Stimulated activated naive CD8-positive, alpha-beta T cell treated with anti-CD3 and anti-CD28 coated beads, Interleukin-15, amount 100 ng/mL, for 72 hours (primary cell): ENCODE measurements at regions not wholly inside any gene's neighbourhood (a gene's known extent, or its start where the extent isn't known, plus 50 kb on each side); places are given as distances from the start of the nearest gene placed in this dataset.

Experiments
- ATAC-seq: fragments of 150-1000 bp; cut with Tn5 transposase; 2 replicates; pipeline ENCODE4 v1.10.0; 2021; ENCODE audit warnings: mild to moderate bottlenecking, moderate library complexity
- DNase-seq, 2 donors: peaks; one replicate each; pipeline ENCODE4 v3.0.0; 2021 to 2022
- H3K27ac Mint-ChIP-seq, 2 donors: one replicate each; pipeline ENCODE4 v1.8.0; 2022; ENCODE audit warnings: mild to moderate bottlenecking in 2 of 2, mixed read lengths in 2 of 2, moderate library complexity in 2 of 2
- H3K27me3 Mint-ChIP-seq: one replicate; pipeline ENCODE4 v1.8.0; 2022; ENCODE audit warnings: mixed read lengths
- H3K4me1 Mint-ChIP-seq: one replicate; pipeline ENCODE4 v1.8.0; 2022; ENCODE audit warnings: mild to moderate bottlenecking, mixed read lengths
- H3K4me3 Mint-ChIP-seq, 2 donors: one replicate each; pipeline ENCODE4 v1.8.0; 2022; ENCODE audit warnings: mild to moderate bottlenecking in 2 of 2, mixed read lengths in 2 of 2, moderate library complexity in 1 of 2
- H3K9me3 Mint-ChIP-seq, 2 donors: one replicate each; pipeline ENCODE4 v1.8.0; 2022; ENCODE audit warnings: mixed read lengths in 2 of 2

DNA sequence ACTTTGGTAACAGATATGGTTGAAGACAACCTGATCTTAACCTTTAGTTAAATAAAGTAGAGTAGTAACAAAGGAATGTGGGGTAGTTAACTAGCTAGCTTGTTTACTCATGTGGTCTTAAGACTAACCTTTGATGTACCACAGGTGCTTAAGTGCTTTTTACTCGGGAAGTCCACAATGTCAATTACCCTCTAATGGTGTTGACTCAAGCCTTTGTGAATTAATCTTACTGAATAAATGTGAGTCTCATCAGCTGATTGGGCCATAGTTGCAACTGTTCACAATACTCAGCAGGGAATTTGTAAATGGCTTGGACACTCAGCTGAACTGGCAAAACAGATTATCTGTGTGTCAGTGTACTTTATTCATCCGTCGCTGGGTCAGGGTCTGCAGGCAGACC is 119.0 kb upstream of the UGT8 start:
- Mint-ChIP-seq H3K4me1 (no peaks in the 10 kb centered on the region), H3K9me3 (no peaks in the 10 kb centered on the region), H3K27me3 (no peaks in the 10 kb centered on the region), H3K27ac (peak overlapping the region in 1 of 2 donors; percentile 43), H3K4me3 (no peak overlapping the region)
- DNase-seq (no peak), ATAC-seq (no peak)

DNA sequence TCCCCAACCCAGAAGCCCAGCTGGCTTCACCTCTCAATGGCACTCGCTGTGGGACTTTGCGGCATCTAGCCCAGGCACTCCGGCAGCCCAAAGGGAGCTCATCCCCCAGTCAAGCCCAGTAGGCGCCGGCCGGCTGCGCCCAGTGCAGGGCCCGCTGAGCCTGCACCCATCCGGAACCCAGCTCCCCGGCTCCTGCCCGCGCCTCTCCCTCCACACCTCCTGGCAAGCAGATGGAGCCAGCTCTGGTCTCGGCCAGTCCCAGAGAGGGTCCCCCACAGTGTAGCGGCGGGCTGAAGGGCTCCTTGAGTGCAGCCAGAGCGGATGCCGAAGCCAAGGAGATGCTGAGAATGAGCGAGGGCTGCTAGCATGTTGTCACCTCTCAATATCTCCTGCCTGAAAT is 116.8 kb upstream of the UGT8 start:
- ATAC-seq (no peak), DNase-seq (no peak)
- H3K9me3 Mint-ChIP-seq = no peaks in the 10 kb centered on the region
- H3K4me1 Mint-ChIP-seq = no peaks in the 10 kb centered on the region
- no peak overlapping the region for H3K4me3 Mint-ChIP-seq
- peak overlapping the region in 1 of 2 donors; percentile 34 for H3K27ac Mint-ChIP-seq
- H3K27me3 Mint-ChIP-seq = no peaks in the 10 kb centered on the region

- Mint-ChIP-seq H3K27ac (no peak overlapping the region), H3K9me3 (no peaks in the 10 kb centered on the region), H3K27me3 (no peaks in the 10 kb centered on the region), H3K4me3 (no peak overlapping the region), H3K4me1 (no peaks in the 10 kb centered on the region)
- DNase-seq (no peak), ATAC-seq (no peak)
Observed at GRCh38 chr4:114487101-114487500, 111.5 kb upstream of the UGT8 start.

GRCh38 chr4:114488301-114488982 is 110.2 kb upstream of the UGT8 start:
- H3K4me3 Mint-ChIP-seq = no peak overlapping the region
- H3K27me3 Mint-ChIP-seq = no peaks in the 10 kb centered on the region
- no peak overlapping the region for H3K27ac Mint-ChIP-seq
- ATAC-seq = no peak
- H3K4me1 Mint-ChIP-seq = no peaks in the 10 kb centered on the region
- no peak for DNase-seq
- no peaks in the 10 kb centered on the region for H3K9me3 Mint-ChIP-seq

DNA sequence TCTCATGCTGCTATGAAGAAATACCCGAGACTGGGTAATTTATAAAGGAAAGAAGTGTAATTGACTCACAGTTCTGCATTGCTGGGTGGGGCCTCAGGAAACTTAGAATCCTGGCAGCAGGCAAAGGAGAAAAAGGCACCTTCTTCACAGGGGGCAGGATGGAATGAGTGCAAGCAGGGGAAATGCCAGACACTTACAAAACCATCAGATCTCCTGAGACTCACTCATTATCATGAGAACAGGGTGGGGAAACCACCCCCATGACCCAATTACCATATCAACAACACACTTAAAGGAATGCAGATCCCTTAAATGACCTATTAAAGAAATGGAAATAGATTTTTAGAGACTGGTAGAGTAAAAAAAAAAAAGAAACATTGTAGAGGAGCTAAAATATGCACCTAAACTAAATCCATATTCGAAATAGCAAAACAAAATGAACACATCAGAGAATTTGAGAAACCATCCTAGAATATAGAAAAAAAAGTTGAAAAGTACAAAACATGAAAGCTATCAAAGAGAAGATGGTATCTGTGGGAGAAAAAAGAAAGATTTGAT is 104.3 kb upstream of the UGT8 start:
- ATAC-seq (no peak), DNase-seq (no peak)
- Mint-ChIP-seq H3K4me3 (no peak overlapping the region), H3K9me3 (no peaks in the 10 kb centered on the region), H3K4me1 (no peaks in the 10 kb centered on the region), H3K27ac (no peak overlapping the region), H3K27me3 (no peaks in the 10 kb centered on the region)

DNA sequence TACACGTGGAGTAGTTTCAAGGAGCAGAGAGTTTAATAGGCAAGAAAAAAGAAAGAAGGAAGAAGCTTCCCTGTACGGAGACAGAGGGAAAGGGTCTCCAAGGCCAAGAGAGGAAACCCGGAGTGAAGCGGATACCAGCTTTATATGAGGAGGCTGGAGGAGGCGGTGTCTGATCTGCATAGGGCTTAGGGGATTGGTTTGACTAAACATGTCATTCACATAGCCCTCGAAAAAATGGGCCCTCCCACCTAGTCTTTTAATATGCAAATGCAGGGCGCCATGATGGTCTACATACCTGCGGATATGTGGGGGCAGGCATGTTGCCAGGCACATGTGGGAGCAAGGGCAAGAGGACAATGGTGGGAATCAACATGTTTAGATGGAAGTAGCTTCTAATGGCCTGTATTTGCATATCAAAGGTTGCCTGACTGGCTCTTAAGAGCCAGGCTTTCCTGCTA is 103.1 kb upstream of the UGT8 start:
- H3K4me3 Mint-ChIP-seq = no peak overlapping the region
- H3K4me1 Mint-ChIP-seq = no peaks in the 10 kb centered on the region
- no peaks in the 10 kb centered on the region for H3K27me3 Mint-ChIP-seq
- ATAC-seq = no peak
- peak overlapping the region in 1 of 2 donors; percentile 22 for H3K27ac Mint-ChIP-seq
- H3K9me3 Mint-ChIP-seq = no peaks in the 10 kb centered on the region
- DNase-seq = no peak

DNA sequence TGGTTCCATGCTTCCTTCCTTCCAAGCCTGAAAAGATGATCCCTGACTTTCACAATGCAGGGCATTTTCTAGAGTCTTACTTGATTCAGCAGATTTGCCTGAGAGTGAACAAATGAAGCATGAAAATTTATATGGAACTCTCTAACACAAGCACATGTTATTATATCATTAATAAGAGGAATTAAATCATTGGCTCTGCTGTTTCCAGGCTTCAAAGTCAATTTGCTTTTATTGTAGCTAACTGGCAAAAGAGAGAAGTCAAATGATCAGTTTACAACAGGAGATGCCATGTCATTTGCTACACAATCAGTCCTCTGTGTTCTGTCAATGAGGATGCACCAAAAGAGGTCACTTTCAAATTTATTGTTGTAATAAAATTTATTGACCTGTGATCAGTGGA is 101.5 kb upstream of the UGT8 start:
- Mint-ChIP-seq H3K4me1 (no peaks in the 10 kb centered on the region), H3K9me3 (no peaks in the 10 kb centered on the region), H3K27me3 (no peaks in the 10 kb centered on the region), H3K27ac (no peak overlapping the region), H3K4me3 (no peak overlapping the region)
- ATAC-seq (no peak), DNase-seq (no peak)

DNA sequence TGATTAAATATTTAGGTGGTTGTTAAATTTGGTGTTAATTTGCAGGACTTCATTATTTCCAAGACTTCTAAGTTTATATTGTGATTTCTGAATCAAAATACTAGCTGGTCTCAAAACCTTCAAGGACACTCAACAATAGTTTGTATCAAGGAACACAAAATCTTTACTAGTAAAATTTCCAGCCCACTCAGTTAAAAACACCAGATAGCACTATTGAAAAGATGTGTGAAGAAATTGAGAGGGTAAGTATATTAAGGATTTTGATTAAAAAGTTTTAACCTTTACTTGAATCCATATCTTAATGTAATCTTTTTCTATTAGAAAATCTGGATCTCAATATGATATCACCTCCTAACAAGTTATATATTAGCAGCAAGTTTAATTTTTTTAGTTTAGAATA is 89.3 kb upstream of the UGT8 start:
- no peak for DNase-seq
- H3K27ac Mint-ChIP-seq = no peak overlapping the region
- no peaks in the 10 kb centered on the region for H3K4me1 Mint-ChIP-seq
- no peak for ATAC-seq
- H3K27me3 Mint-ChIP-seq = peaks cover 24% of the 10 kb centered on the region
- no peak overlapping the region for H3K4me3 Mint-ChIP-seq
- no peaks in the 10 kb centered on the region for H3K9me3 Mint-ChIP-seq

- H3K27ac Mint-ChIP-seq = no peak overlapping the region
- ATAC-seq (no peak), DNase-seq (no peak)
- no peak overlapping the region for H3K4me3 Mint-ChIP-seq
- no peaks in the 10 kb centered on the region for H3K9me3 Mint-ChIP-seq
- H3K4me1 Mint-ChIP-seq = no peaks in the 10 kb centered on the region
- H3K27me3 Mint-ChIP-seq = peaks cover 16% of the 10 kb centered on the region
Observed at GRCh38 chr4:114512595-114513295, 85.9 kb upstream of the UGT8 start.

- Mint-ChIP-seq H3K4me3 (no peak overlapping the region), H3K27ac (no peak overlapping the region), H3K27me3 (no peaks in the 10 kb centered on the region), H3K9me3 (peaks cover 13 to 18% of the 10 kb centered on the region in 2 donors), H3K4me1 (no peaks in the 10 kb centered on the region)
- DNase-seq = no peak
- ATAC-seq = no peak
Observed at GRCh38 chr4:114519368-114519767, 79.2 kb upstream of the UGT8 start.

GRCh38 chr4:114527170-114527569 is 71.4 kb upstream of the UGT8 start:
- H3K4me3 Mint-ChIP-seq = no peak overlapping the region
- H3K27ac Mint-ChIP-seq = no peak overlapping the region
- DNase-seq (no peak), ATAC-seq (no peak)
- H3K27me3 Mint-ChIP-seq = peaks cover 7% of the 10 kb centered on the region
- H3K9me3 Mint-ChIP-seq = peaks cover 15 to 16% of the 10 kb centered on the region in 2 donors
- no peaks in the 10 kb centered on the region for H3K4me1 Mint-ChIP-seq

GRCh38 chr4:114527637-114528036 is 71.0 kb upstream of the UGT8 start:
- Mint-ChIP-seq H3K4me1 (no peaks in the 10 kb centered on the region), H3K9me3 (peaks cover 15% of the 10 kb centered on the region in 2 donors), H3K4me3 (no peak overlapping the region), H3K27me3 (peaks cover 7% of the 10 kb centered on the region), H3K27ac (no peak overlapping the region)
- DNase-seq (no peak), ATAC-seq (no peak)

GRCh38 chr4:114535725-114536124 is 62.9 kb upstream of the UGT8 start:
- no peaks in the 10 kb centered on the region for H3K9me3 Mint-ChIP-seq
- H3K4me1 Mint-ChIP-seq = no peaks in the 10 kb centered on the region
- H3K4me3 Mint-ChIP-seq = no peak overlapping the region
- no peak overlapping the region for H3K27ac Mint-ChIP-seq
- no peak for ATAC-seq
- no peak for DNase-seq
- no peaks in the 10 kb centered on the region for H3K27me3 Mint-ChIP-seq

DNA sequence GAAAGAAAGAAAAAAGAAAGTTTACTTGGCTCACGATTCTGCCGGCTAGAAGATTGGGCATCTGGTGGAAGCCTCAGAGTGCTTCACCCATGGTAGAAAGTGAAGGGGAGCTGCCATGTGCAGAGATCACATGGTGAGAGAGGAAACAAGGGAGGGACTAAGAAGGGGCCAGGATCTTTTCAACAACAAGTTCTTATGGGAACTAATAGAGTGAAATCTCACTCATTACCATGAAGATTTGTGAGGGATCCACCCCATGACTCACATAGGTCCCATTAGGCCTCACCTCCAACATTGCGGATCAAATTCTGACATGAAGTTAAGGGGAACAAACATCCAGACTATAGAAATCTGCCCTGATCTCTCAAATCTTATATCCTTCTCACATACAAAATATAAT is 61.3 kb upstream of the UGT8 start:
- H3K4me3 Mint-ChIP-seq = no peak overlapping the region
- H3K4me1 Mint-ChIP-seq = no peaks in the 10 kb centered on the region
- DNase-seq = no peak
- no peak overlapping the region for H3K27ac Mint-ChIP-seq
- no peaks in the 10 kb centered on the region for H3K27me3 Mint-ChIP-seq
- H3K9me3 Mint-ChIP-seq = no peaks in the 10 kb centered on the region
- ATAC-seq = no peak

DNA sequence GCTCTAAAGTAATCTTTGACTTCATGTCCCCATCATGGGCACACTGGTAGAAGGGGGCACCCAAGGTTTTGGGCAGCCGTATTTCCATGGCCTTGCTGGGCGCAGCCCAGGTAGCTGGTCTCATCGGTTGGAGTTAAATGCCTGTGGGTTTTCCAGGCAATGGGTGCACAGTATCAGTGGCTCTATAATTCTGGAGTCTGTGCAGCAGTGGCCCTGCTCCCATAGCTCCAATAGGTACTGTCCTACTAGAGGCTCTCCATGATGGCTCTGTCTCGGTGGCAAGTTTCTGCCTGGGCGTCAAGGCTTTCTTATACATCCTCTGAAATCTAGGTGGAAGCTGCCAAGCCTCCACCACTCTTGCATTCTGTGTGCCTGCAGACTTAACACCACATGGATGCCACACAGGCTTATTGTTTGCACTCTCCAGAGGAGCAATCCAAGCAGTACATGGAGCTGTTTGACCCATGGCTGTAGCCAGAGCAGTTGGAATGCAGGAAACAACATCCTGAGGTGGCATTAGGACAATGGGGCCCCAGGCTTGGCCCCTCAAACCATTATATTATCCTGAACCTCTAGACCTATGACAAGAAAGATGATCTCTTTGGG is 60.5 kb upstream of the UGT8 start:
- Mint-ChIP-seq H3K4me3 (no peak overlapping the region), H3K27ac (no peak overlapping the region), H3K9me3 (no peaks in the 10 kb centered on the region), H3K27me3 (no peaks in the 10 kb centered on the region), H3K4me1 (no peaks in the 10 kb centered on the region)
- DNase-seq = no peak
- peak; percentile 60 for ATAC-seq

- Mint-ChIP-seq H3K4me3 (no peak overlapping the region), H3K27ac (no peak overlapping the region), H3K27me3 (no peaks in the 10 kb centered on the region), H3K4me1 (no peaks in the 10 kb centered on the region), H3K9me3 (no peaks in the 10 kb centered on the region)
- ATAC-seq (no peak), DNase-seq (no peak)
Observed at GRCh38 chr4:114539985-114540384, 58.6 kb upstream of the UGT8 start.
